HG02885 (cell line): ENCODE measurements at regions not wholly inside any gene's neighbourhood (a gene's known extent, or its start where the extent isn't known, plus 50 kb on each side); places are given as distances from the start of the nearest gene placed in this dataset.

Experiments
- ATAC-seq: cut with Tn5 transposase; IDR thresholded peaks from one replicate; pipeline ENCODE4 v1.9.1; 2021; ENCODE audit warnings: mild to moderate bottlenecking; ENCODE audit not compliant: unreplicated experiment, poor library complexity

- no peak for ATAC-seq
Observed at GRCh38 chr12:22979854-22980469, 355.0 kb downstream of the ETNK1 start.

DNA sequence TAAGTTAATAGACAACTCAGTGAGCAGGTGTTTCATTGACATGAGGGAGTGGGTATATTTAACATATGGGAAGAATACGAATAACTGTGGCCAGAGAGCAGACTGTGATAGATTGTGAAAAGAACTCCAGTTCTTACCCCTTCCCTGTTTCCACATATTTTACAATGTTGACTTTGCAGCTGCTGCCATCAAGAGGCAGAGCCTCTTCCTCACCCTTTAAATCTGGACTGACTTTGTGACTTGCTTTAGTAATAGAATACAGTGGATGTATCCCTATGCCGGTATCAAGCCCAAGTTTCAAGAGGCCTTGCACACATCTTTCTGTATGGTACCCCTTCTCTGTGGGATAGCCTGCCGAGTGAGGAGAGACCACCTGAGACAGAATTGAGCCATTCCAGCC is 356.7 kb downstream of the ETNK1 start:
- ATAC-seq, result no peak

DNA sequence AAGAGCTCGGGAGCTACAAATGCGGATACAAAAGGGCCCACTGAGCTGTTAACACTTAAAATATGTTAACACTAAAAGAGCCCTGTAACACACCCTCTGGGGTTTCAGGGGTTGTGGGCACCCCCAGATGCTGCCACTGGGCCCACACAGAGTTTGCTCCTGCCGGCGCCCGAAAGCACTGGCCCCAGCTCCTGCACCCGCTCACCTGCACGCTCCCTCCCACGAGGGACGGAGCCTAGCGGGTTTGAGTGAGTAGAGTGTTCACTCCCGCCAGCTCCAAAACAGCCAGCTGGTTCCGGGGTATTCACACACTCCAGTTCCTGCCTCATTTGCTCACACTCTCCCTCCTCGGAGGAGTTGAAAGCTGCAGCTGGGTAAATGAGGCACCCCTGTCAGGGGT is 357.7 kb downstream of the ETNK1 start:
- ATAC-seq, result no peak

DNA sequence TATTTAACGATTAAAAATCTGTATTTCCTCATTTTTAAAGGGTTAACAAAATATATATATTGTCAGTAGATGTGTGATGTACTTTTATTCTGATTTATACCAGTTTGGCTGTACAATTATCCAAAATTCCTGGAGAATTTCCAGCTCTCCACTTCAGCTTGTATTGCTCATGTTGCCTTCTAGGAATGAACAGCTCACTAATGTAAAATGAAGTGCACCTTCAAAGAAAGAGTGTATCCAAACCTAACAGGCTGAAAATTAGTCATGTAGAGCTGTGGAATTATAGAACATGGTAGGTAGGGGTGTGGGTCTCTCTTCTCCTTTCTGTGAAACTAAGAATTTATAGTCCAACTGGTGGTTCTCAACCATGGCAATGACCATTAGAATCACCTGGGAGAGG is 362.0 kb downstream of the ETNK1 start:
- ATAC-seq, result no peak

DNA sequence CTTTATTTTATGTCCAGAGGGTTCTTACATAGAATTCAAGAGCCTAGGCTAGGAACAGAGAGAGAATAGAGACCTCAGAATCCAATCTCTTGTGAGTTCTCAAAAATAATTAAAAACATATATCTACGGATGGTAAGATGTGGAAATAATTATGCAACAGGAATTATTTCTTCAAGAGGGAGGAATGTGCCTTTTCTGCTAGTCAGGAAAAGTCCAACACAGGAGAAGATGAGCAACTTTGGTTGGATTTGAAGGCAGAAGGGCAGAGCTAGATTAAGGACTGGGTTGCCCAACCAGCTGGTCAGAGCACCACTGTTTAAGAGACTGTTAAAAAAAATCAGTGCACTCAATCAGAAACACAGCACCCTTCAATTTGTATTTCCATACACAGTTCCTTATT is 365.5 kb downstream of the ETNK1 start:
- no peak for ATAC-seq

DNA sequence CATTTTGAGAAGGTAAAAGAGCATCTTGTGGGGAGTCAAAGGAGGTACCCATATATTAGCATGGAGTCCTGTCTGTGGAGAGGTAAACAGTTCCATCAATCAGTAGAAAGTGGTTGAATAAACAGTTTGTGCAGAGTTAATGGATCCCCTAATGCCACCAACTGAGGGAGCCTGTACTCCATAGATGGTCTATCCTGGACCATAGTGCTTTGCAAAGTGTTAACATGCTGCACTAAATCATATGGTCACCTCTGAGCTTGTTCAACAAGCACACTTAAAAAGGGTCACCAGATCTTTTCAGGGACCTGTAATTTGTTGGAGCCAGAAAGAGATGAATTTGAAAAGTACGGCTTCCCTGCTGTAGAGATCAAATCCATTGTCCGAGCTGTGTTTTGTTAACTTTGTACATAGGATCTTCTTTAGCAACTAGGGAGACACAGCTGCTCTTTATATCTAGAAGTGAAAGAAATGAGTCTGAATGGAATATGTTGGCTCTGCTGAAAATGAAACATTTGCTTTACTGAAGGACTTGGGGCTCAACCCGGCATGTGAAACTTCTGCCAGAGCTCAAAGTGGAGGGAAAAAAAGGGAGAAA is 366.4 kb downstream of the ETNK1 start:
- no peak for ATAC-seq

- ATAC-seq, result no peak
Observed at GRCh38 chr12:22993609-22994315, 368.8 kb downstream of the ETNK1 start.

DNA sequence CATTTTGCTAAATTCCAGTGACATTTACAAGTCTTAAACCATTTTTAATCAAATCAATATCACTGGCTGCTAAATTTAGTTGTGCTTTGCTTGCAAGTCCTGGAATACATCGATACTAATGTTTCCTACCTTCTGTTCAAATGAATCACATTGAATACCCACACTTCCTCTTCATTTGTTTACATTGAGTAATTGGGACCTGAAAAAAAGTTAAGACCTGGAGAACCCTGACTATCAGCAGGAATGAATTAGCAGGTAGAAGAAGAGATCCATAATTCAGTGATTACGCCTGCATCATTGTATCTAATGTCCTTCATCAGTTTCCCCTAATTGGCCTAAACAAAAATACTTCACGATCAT is 369.3 kb downstream of the ETNK1 start:
- no peak for ATAC-seq

GRCh38 chr12:23001487-23001886 is 376.5 kb downstream of the ETNK1 start:
- ATAC-seq, result no peak

DNA sequence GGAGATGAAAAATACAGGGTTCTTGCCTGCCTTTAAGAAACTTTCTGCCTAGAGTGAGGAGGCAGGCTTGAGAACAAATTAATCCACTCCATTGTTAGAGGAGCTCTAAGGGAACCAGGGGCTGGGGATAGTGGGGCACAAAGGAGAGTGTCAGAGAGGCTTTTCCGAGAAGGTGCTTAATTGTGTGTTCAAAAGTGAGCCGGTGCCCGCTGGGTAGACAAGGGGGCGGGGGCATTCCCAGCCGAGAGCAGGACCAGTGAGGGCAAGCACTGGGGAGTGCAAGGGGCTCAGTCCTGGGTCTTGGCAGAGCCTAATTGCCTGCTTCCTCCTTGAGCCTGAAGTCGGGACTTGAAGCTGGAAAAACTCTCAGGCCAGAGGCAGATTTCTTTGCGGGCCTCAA is 377.4 kb downstream of the ETNK1 start:
- no peak for ATAC-seq

GRCh38 chr12:23004473-23005020 is 379.6 kb downstream of the ETNK1 start:
- no peak for ATAC-seq

DNA sequence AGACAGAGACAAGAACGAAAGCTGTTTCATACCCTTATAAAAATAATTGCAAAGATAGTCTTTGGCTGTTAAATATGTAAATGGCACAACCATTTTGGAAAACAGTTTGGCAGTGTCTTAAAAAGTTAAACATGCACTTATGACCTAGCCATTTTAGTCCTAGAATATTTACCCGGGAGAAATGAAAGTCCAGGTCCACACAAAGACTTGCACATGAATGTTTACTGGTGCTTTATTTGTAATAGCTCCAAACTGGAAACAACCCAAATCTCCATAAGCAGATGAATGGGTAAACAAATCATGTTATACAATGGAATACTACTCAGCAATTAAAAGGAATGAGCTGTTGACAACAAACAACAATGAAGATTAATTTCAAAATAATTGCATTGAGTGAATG is 380.4 kb downstream of the ETNK1 start:
- no peak for ATAC-seq

DNA sequence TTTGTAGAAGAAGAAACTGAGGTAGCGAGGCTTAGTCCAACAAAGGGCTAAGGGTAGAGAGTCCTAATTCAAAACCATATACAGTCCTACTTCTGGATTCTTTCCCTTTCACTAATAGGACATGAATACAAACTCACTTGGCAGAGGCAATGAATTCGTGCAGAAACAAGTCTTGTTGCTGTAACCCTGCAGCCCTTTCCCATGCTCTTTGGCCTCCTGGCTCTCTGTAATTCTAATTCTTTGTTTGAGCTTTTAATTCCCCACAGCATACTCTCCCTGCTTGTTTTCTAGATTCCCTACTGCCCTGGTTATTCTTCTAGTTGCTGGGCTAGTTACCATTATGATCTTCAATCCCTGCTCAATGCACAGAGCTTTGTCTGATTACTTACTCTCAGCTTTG is 381.4 kb downstream of the ETNK1 start:
- no peak for ATAC-seq

GRCh38 chr12:23008623-23009022 is 383.7 kb downstream of the ETNK1 start:
- ATAC-seq, result no peak

DNA sequence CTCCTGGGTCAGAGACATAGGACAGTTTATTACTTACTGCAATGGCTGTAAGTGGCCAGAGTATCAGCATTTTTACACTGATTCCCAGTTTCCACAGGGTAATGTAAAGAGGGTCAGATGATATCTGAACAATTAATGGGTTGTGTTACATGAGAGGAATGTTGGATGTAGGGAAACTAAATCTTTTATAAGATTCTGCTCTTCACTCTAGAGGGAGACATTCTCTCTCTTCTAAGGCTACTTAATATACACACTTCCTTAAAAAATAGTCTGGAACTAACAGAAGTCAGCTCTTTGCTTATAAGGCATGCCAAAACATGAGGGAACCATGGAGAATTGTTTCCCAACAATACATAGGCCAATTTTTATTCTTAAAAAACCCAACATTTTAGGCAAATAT is 389.8 kb downstream of the ETNK1 start:
- no peak for ATAC-seq

DNA sequence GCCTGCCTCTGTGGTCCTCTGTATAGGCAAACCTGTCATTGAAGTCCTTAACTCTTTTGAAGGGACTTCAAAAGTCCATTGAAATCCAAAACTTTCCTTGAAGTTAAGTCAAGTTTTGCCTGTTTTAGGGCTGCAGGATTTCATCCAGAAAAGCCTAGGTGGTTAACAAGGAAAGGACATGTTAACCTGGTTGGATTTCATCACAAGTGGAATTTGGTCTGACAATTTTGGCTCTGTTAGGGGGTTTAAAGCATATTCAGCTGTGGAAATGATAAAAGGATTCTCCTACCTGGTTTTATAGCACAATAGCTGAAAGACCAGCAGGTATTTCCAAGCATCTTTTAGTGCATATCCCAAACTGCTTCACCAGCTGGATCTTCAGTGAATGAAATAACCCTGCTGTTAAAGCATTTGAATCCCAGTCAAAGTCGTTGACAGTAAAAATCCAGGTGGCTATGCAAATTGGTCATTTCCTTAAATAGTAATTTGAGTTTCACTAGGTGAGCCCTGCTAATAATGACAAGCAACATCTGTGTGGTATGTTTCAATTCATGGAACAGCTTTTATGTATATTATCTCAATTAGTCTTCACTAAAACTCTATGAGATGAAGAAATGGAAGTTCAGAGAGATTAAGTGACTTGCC is 400.5 kb downstream of the ETNK1 start:
- no peak for ATAC-seq

- ATAC-seq, result no peak
Observed at GRCh38 chr12:23028158-23028802, 403.3 kb downstream of the ETNK1 start.

DNA sequence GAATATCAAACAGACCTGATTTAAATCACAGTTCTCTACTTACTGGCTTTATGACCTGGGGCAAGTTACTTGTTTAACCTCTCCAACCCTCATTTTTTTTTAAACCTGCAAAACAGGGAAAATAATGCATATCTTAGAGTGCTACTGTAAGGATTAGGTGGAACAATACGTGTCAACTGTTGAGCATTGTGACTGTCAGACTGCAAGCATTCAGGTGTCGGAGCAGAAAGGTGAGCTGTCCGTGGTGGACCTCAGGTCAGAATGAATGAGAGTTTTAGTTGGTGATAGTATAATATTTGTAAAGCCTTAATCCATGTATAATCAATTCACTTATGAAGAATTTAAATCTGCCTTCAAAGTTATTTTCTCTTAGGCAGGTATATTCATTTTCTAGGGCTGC is 404.2 kb downstream of the ETNK1 start:
- ATAC-seq, result no peak

DNA sequence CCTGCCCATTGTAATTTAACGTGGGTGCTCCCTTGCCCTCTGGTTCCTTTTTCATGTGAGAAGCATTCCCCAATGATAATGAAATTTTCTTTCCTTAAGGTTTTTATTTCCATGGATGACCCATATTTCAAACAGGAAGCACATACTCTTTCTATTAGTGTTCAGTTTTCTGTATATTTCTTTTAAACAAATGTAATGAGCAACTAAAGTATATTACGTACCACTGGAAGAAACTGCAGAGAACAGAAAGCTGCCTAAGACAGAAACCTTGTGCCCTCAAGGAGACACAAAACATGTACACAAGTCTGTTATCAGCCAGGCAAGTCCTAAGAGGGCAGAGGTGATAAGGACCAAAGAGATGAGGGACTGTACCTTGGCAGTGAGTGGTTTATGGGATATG is 414.9 kb downstream of the ETNK1 start:
- ATAC-seq, result no peak

- no peak for ATAC-seq
Observed at GRCh38 chr12:23041774-23042173, 416.8 kb downstream of the ETNK1 start.

DNA sequence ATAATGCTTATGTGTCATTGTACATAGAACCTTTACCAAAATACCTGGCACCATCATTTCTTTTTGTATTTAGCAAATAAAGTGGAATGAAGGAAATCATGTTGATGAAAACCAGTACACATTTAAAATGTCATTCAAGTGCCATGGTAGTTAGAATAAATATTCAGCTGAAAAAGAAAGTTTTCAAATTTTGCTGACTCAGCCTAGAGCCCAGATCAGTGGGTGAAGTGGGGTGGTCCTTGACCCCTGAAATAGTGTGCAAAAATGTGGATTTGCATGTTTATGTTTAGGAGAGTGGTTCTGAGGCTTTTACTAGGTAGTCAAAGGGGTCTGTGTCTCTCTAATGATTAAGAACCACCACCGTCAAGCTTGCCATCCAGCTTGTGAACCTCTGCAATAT is 418.7 kb downstream of the ETNK1 start:
- no peak for ATAC-seq
